ENCODE measurements at regions not wholly inside any gene's neighbourhood (a gene's known extent, or its start where the extent isn't known, plus 50 kb on each side); places are given as distances from the start of the nearest gene placed in this dataset.

GRCh38 chr7:52406808-52407207 lies 628.6 kb upstream of the POM121L12 start:
- ATAC-seq (ENCODE audit: low read depth) (no peak), DNase-seq (no peak)
- CTCF ChIA-PET = no interaction called here
- no peak for TF ChIP-seq CTCF (IDR thresholded peaks at IDR 0.05)
- POLR2A ChIA-PET = no interaction called here
- Mint-ChIP-seq H3K36me3 (ENCODE audit: low read depth) (no peaks in the 10 kb centered on the region), H3K27me3 (no peaks in the 10 kb centered on the region), H3K9me3 (peaks cover 7% of the 10 kb centered on the region), H3K4me1 (no peaks in the 10 kb centered on the region), H3K27ac (no peak overlapping the region), H3K4me3 (no peak overlapping the region)
- intact Hi-C loops (cut with micrococcal nuclease) = no loop called here

GRCh38 chr7:52382731-52383130 lies 652.7 kb upstream of the POM121L12 start:
- ATAC-seq (ENCODE audit: low read depth) = no peak
- POLR2A ChIA-PET = no interaction called here
- CTCF ChIA-PET = no interaction called here
- no peaks in the 10 kb centered on the region for H3K36me3 Mint-ChIP-seq (ENCODE audit: low read depth)
- no peak for TF ChIP-seq CTCF (IDR thresholded peaks at IDR 0.05)
- no peak overlapping the region for H3K27ac Mint-ChIP-seq
- no peaks in the 10 kb centered on the region for H3K4me1 Mint-ChIP-seq
- H3K27me3 Mint-ChIP-seq = no peaks in the 10 kb centered on the region
- no peak for DNase-seq
- H3K9me3 Mint-ChIP-seq = peaks cover 6% of the 10 kb centered on the region
- intact Hi-C loops (cut with micrococcal nuclease) = loop anchor here (10.0 kb wide), 1 partner anchor 58 kb away; no protein-coding TSS in a partner anchor
- H3K4me3 Mint-ChIP-seq = no peak overlapping the region

GRCh38 chr7:52369922-52370321 lies 665.5 kb upstream of the POM121L12 start:
- POLR2A ChIA-PET = no interaction called here

GRCh38 chr7:52365349-52365748 lies 670.1 kb upstream of the POM121L12 start:
- H3K4me3 Mint-ChIP-seq = no peak overlapping the region
- no peaks in the 10 kb centered on the region for H3K4me1 Mint-ChIP-seq
- ChIA-PET POLR2A (no interaction called here), CTCF (no interaction called here)
- DNase-seq = no peak
- H3K36me3 Mint-ChIP-seq (ENCODE audit: low read depth) = no peaks in the 10 kb centered on the region
- no peak for TF ChIP-seq CTCF (IDR thresholded peaks at IDR 0.05)
- intact Hi-C loops (cut with micrococcal nuclease) = no loop called here
- no peak for ATAC-seq (ENCODE audit: low read depth)
- H3K27me3 Mint-ChIP-seq = no peaks in the 10 kb centered on the region
- no peak overlapping the region for H3K27ac Mint-ChIP-seq
- H3K9me3 Mint-ChIP-seq = peaks cover 10% of the 10 kb centered on the region

More at GRCh38 chr7:52369922-52370321, 665.5 kb upstream of the POM121L12 start:
- CTCF ChIA-PET = no interaction called here
- DNase-seq = no peak
- TF ChIP-seq CTCF (IDR thresholded peaks at IDR 0.05) = no peak
- Mint-ChIP-seq H3K36me3 (ENCODE audit: low read depth) (no peaks in the 10 kb centered on the region), H3K27me3 (no peaks in the 10 kb centered on the region), H3K9me3 (peaks cover 4% of the 10 kb centered on the region), H3K4me1 (no peaks in the 10 kb centered on the region), H3K4me3 (no peak overlapping the region), H3K27ac (no peak overlapping the region)
- ATAC-seq (ENCODE audit: low read depth) = no peak
- intact Hi-C loops (cut with micrococcal nuclease) = no loop called here

GRCh38 chr7:52362521-52362920 lies 672.9 kb upstream of the POM121L12 start:
- ATAC-seq (ENCODE audit: low read depth) (no peak), DNase-seq (no peak)
- no peaks in the 10 kb centered on the region for H3K27me3 Mint-ChIP-seq
- H3K9me3 Mint-ChIP-seq = peaks cover 10% of the 10 kb centered on the region
- intact Hi-C loops (cut with micrococcal nuclease) = no loop called here
- no peak for TF ChIP-seq CTCF (IDR thresholded peaks at IDR 0.05)
- no peak overlapping the region for H3K4me3 Mint-ChIP-seq
- ChIA-PET CTCF (no interaction called here), POLR2A (no interaction called here)
- no peaks in the 10 kb centered on the region for H3K4me1 Mint-ChIP-seq
- H3K27ac Mint-ChIP-seq = no peak overlapping the region
- no peaks in the 10 kb centered on the region for H3K36me3 Mint-ChIP-seq (ENCODE audit: low read depth)

All from activated B cell treated with CpG ODN at 0.5 μM for 24 hours (primary cell).